Osteoblast (primary cell): ENCODE measurements at regions not wholly inside any gene's neighbourhood (a gene's known extent, or its start where the extent isn't known, plus 50 kb on each side); places are given as distances from the start of the nearest gene placed in this dataset.

ENCODE experiments used
- DNase-seq: peaks from one replicate; pipeline ENCODE4 v3.0.0; 2011; ENCODE audit warnings: low spot score, mixed read lengths; ENCODE audit not compliant: insufficient read length; ENCODE audit errors: missing footprints
- H2AFZ ChIP-seq: 2 replicates; pipeline ENCODE4 v1.6.0; 2011; ENCODE audit warnings: mild to moderate bottlenecking, low read length
- H3K27ac ChIP-seq: 2 replicates; pipeline ENCODE4 v1.5.1; 2011; ENCODE audit warnings: mild to moderate bottlenecking, low read depth, low read length, moderate library complexity
- H3K27me3 ChIP-seq: 2 replicates; pipeline ENCODE4 v1.6.0; 2012; ENCODE audit warnings: mild to moderate bottlenecking, control low read depth, inconsistent platforms, low read length, moderate library complexity; ENCODE audit not compliant: insufficient read depth
- H3K36me3 ChIP-seq: 2 replicates; pipeline ENCODE4 v1.5.1; 2011; ENCODE audit warnings: mild to moderate bottlenecking, low read length, control low read depth, moderate library complexity; ENCODE audit not compliant: insufficient read depth
- H3K4me1 ChIP-seq: 2 replicates; pipeline ENCODE4 v1.5.1; 2011; ENCODE audit warnings: mild to moderate bottlenecking, low read length, control low read depth, moderate library complexity; ENCODE audit not compliant: insufficient read depth
- H3K4me2 ChIP-seq: 2 replicates; pipeline ENCODE4 v1.6.0; 2011; ENCODE audit warnings: mild to moderate bottlenecking, low read length; ENCODE audit not compliant: insufficient read depth
- H3K4me3 ChIP-seq: fragments of 200-600 bp; sonication (generic); 3 replicates; pipeline ENCODE4 v1.5.1; 2012; ENCODE audit warnings: mild to moderate bottlenecking, low read length, inconsistent platforms; ENCODE audit not compliant: insufficient read depth
- H3K79me2 ChIP-seq: 2 replicates; pipeline ENCODE4 v1.6.0; 2012; ENCODE audit warnings: mild to moderate bottlenecking, low read length, control low read depth, inconsistent platforms; ENCODE audit not compliant: insufficient read depth
- H3K9me3 ChIP-seq: 2 replicates; pipeline ENCODE4 v1.5.1; 2011; ENCODE audit warnings: low read depth, low read length, control low read depth
- H4K20me1 ChIP-seq: 2 replicates; pipeline ENCODE4 v1.6.0; 2012; ENCODE audit warnings: mild to moderate bottlenecking, low read length, control low read depth; ENCODE audit not compliant: insufficient read depth
- CTCF ChIP-seq: IDR thresholded peaks from 2 replicates; pipeline ENCODE4 v1.5.1; 2011; ENCODE audit warnings: mild to moderate bottlenecking, low read depth, low read length, moderate library complexity; ENCODE audit errors: extremely low read depth

GRCh38 chr5:67657055-67657454 is 460.5 kb upstream of the CD180 start:
- no peaks in the 10 kb centered on the region for H3K27me3 ChIP-seq
- H3K79me2 ChIP-seq, result no peaks in the 10 kb centered on the region
- no peak overlapping the region for H3K27ac ChIP-seq
- no peak for TF ChIP-seq CTCF
- H3K4me2 ChIP-seq, result no peak overlapping the region
- H3K9me3 ChIP-seq, result no peaks in the 10 kb centered on the region
- no peak overlapping the region for H3K4me3 ChIP-seq
- no peak overlapping the region for H2AFZ ChIP-seq
- H4K20me1 ChIP-seq, result no peaks in the 10 kb centered on the region
- DNase-seq, result no peak
- no peaks in the 10 kb centered on the region for H3K4me1 ChIP-seq
- no peaks in the 10 kb centered on the region for H3K36me3 ChIP-seq

GRCh38 chr5:67652201-67652600 is 455.6 kb upstream of the CD180 start:
- Histone ChIP-seq H3K79me2 (no peaks in the 10 kb centered on the region), H2AFZ (no peak overlapping the region), H3K4me1 (peaks cover 18% of the 10 kb centered on the region), H4K20me1 (no peaks in the 10 kb centered on the region), H3K9me3 (no peaks in the 10 kb centered on the region), H3K4me2 (no peak overlapping the region), H3K27me3 (no peaks in the 10 kb centered on the region), H3K36me3 (no peaks in the 10 kb centered on the region), H3K4me3 (no peak overlapping the region), H3K27ac (no peak overlapping the region)
- TF ChIP-seq CTCF, result no peak
- DNase-seq, result no peak

- Histone ChIP-seq H2AFZ (no peak overlapping the region), H3K4me2 (no peak overlapping the region), H3K4me1 (peaks cover 21% of the 10 kb centered on the region), H3K36me3 (no peaks in the 10 kb centered on the region), H3K79me2 (no peaks in the 10 kb centered on the region), H3K27ac (no peak overlapping the region), H3K9me3 (no peaks in the 10 kb centered on the region), H3K27me3 (no peaks in the 10 kb centered on the region), H3K4me3 (no peak overlapping the region), H4K20me1 (no peaks in the 10 kb centered on the region)
- no peak for TF ChIP-seq CTCF
- DNase-seq, result no peak
Observed at GRCh38 chr5:67651180-67651579, 454.6 kb upstream of the CD180 start.

GRCh38 chr5:67648201-67648671 is 451.6 kb upstream of the CD180 start:
- no peaks in the 10 kb centered on the region for H4K20me1 ChIP-seq
- peak overlapping the region; percentile 37 for H3K27ac ChIP-seq
- H3K4me1 ChIP-seq, result peaks cover 21% of the 10 kb centered on the region
- DNase-seq, result no peak
- H2AFZ ChIP-seq, result peak overlapping the region; percentile 84
- no peaks in the 10 kb centered on the region for H3K9me3 ChIP-seq
- peak overlapping the region; percentile 53 for H3K4me3 ChIP-seq
- TF ChIP-seq CTCF, result no peak
- no peaks in the 10 kb centered on the region for H3K36me3 ChIP-seq
- peak overlapping the region; percentile 78 for H3K4me2 ChIP-seq
- H3K27me3 ChIP-seq, result no peaks in the 10 kb centered on the region
- no peaks in the 10 kb centered on the region for H3K79me2 ChIP-seq
